ENCODE measurements at regions not wholly inside any gene's neighbourhood (a gene's known extent, or its start where the extent isn't known, plus 50 kb on each side); places are given as distances from the start of the nearest gene placed in this dataset.

DNA sequence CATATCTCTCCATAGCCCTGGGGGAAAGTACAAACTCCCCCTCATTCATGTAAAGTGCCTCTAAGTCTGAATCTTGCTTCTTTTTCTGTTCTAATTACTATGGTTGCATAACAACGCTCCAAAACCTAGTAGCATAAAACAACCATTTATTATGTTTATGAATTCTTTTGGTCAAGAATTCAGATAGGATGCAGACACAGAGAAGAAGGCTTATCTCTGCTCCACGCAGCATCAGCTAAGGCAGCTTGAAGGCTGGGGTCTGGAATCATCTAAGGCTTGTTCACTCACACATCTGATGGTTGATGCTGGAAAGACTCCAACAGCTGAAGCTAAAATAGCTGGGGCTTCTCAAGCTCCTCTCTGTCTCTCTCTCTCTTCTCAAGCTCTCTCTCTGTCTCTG, 564.5 kb downstream of the ZNF674 start:
- no peak for TF ChIP-seq POLR2A (IDR thresholded peaks at IDR 0.05)
- TF ChIP-seq, protein P1, sequence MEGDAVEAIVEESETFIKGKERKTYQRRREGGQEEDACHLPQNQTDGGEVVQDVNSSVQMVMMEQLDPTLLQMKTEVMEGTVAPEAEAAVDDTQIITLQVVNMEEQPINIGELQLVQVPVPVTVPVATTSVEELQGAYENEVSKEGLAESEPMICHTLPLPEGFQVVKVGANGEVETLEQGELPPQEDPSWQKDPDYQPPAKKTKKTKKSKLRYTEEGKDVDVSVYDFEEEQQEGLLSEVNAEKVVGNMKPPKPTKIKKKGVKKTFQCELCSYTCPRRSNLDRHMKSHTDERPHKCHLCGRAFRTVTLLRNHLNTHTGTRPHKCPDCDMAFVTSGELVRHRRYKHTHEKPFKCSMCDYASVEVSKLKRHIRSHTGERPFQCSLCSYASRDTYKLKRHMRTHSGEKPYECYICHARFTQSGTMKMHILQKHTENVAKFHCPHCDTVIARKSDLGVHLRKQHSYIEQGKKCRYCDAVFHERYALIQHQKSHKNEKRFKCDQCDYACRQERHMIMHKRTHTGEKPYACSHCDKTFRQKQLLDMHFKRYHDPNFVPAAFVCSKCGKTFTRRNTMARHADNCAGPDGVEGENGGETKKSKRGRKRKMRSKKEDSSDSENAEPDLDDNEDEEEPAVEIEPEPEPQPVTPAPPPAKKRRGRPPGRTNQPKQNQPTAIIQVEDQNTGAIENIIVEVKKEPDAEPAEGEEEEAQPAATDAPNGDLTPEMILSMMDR (IDR thresholded peaks at IDR 0.05): no peak
